ENCODE measurements at regions not wholly inside any gene's neighbourhood (a gene's known extent, or its start where the extent isn't known, plus 50 kb on each side); places are given as distances from the start of the nearest gene placed in this dataset.
"Not testable (repeated sequence)": the region's sequence is repeated elsewhere in the genome, so short reads cannot be mapped to it uniquely, and the experiment has no call there.

GRCh38 chrX:78844218-78844617 is 96.7 kb downstream of the LPAR4 start:
- TF ChIP-seq EZH2phosphoT487 (IDR thresholded peaks at IDR 0.05; ENCODE audit: borderline replicate concordance, low read length); CTCF (conservative IDR thresholded peaks at IDR 0.05; ENCODE audit: low read depth, low read length): not testable (repeated sequence)
